HCT116 (cell line): ENCODE measurements at regions not wholly inside any gene's neighbourhood (a gene's known extent, or its start where the extent isn't known, plus 50 kb on each side); places are given as distances from the start of the nearest gene placed in this dataset.

Experiments used
- ATAC-seq: fragments of 200-7000 bp; cut with Tn5 transposase; 2 replicates; pipeline ENCODE4 v1.9.1; 2020; ENCODE audit warnings: mild to moderate bottlenecking, moderate library complexity
- BruUV-seq: library from RNA; stranded (reverse); fragments of 400-500 nt; replicated peaks from 2 replicates; lab custom pipeline; 2021; lab: Mats Ljungman, UMichigan
- CTCF ChIA-PET: fragments of 300-600 bp; sonication (Branson Sonifier 250); formaldehyde crosslinking; loops from one replicate; lab custom pipeline; 2021; ENCODE audit warnings: antibody characterized with exemption; lab: Charles Lee
- POLR2A ChIA-PET: fragments of 300-600, 350-600 bp; sonication (Branson Sonifier 250); formaldehyde crosslinking; loops from one replicate; lab custom pipeline; 2021; ENCODE audit warnings: antibody characterized with exemption; lab: Charles Lee
- RAD21 ChIA-PET, 2 experiments: fragments of 300-600 bp; sonication (Branson Sonifier 250); formaldehyde crosslinking; loops; one replicate each; lab custom pipeline; 2023; ENCODE audit warnings: low total read pairs in 2 of 2; ENCODE audit not compliant: uncharacterized antibody in 2 of 2, unreplicated experiment in 2 of 2, low non-redundant PET in 1 of 2; lab: Charles Lee
- DNase-seq: peaks from one replicate; pipeline ENCODE4 v3.0.0-alpha.2; 2010; ENCODE audit warnings: low read depth, low spot score
- H2AFZ ChIP-seq: fragments of 200-600 bp; shearing (Covaris generic), sonication (generic); 2 replicates; pipeline ENCODE4 v1.6.1; 2017; ENCODE audit warnings: low read depth, mixed run types, mixed read lengths, antibody characterized with exemption, low read length; ENCODE audit not compliant: poor library complexity, severe bottlenecking
- H3K27ac ChIP-seq: 2 replicates; pipeline ENCODE4 v1.5.1; 2012; ENCODE audit warnings: low read depth, low read length
- H3K27me3 ChIP-seq: fragments of 200-600 bp; sonication (generic); 2 replicates; pipeline ENCODE4 v1.6.1; 2016; ENCODE audit warnings: mixed run types, low read length, mixed read lengths; ENCODE audit not compliant: insufficient read depth
- H3K36me3 ChIP-seq, 2 experiments: fragments of 200-500 bp in 1 of 2; fragments of 200-600 bp in 1 of 2; sonication (Bioruptor generic) in 1 of 2; sonication (generic) in 1 of 2; 2 replicates each; pipeline versions ENCODE4 v1.5.1 to v1.6.1; 2014 to 2016; ENCODE audit warnings: low read length in 2 of 2, inconsistent platforms in 1 of 2, mixed read lengths in 1 of 2, mixed run types in 1 of 2; ENCODE audit not compliant: insufficient read depth in 2 of 2, control insufficient read depth in 1 of 2
- H3K4me1 ChIP-seq, 2 experiments: fragments of 200-600 bp in 1 of 2; sonication (generic) in 1 of 2; 2 replicates each; pipeline versions ENCODE4 v1.5.1 to v1.6.1; 2012 to 2017; ENCODE audit warnings: low read length in 2 of 2, inconsistent platforms in 1 of 2, mild to moderate bottlenecking in 1 of 2, mixed read lengths in 1 of 2, mixed run types in 1 of 2, moderate library complexity in 1 of 2; ENCODE audit not compliant: insufficient read depth in 2 of 2, control insufficient read depth in 1 of 2
- H3K4me2 ChIP-seq: fragments of 200-600 bp; sonication (generic); 2 replicates; pipeline ENCODE4 v1.6.1; 2017; ENCODE audit warnings: mixed run types, low read length, mixed read lengths
- H3K4me3 ChIP-seq, 2 experiments: fragments of 200-600 bp in 1 of 2; sonication (generic) in 1 of 2; replicated peaks in 1 of 2; 2 replicates each; pipeline ENCODE4 v1.5.1; 2011 to 2016; ENCODE audit warnings: low read length in 2 of 2, control low read depth in 1 of 2, low read depth in 1 of 2, mild to moderate bottlenecking in 1 of 2, mixed read lengths in 1 of 2, mixed run types in 1 of 2
- H3K79me2 ChIP-seq: fragments of 200-600 bp; sonication (generic); 2 replicates; pipeline ENCODE4 v1.6.1; 2017; ENCODE audit warnings: mild to moderate bottlenecking, mixed run types, low read length, moderate library complexity, mixed read lengths; ENCODE audit not compliant: insufficient read depth
- H3K9ac ChIP-seq: fragments of 200-600 bp; sonication (generic); 2 replicates; pipeline ENCODE4 v1.6.1; 2016; ENCODE audit warnings: low read length, mixed read lengths
- H3K9me2 ChIP-seq: fragments of 200-600 bp; sonication (generic), shearing (Covaris generic); 2 replicates; pipeline ENCODE4 v1.6.1; 2017; ENCODE audit warnings: mixed run types, mild to moderate bottlenecking, moderate library complexity; ENCODE audit not compliant: insufficient read depth
- H3K9me3 ChIP-seq, 2 experiments: fragments of 200-500 bp in 1 of 2; fragments of 200-600 bp in 1 of 2; sonication (Bioruptor generic) in 1 of 2; sonication (generic) in 1 of 2; 2 replicates each; pipeline ENCODE4 v1.6.1; 2014 to 2017; ENCODE audit warnings: low read length in 2 of 2, mixed read lengths in 2 of 2, inconsistent platforms in 1 of 2, low read depth in 1 of 2, mild to moderate bottlenecking in 1 of 2, mixed run types in 1 of 2, moderate library complexity in 1 of 2; ENCODE audit not compliant: control insufficient read depth in 1 of 2, insufficient read depth in 1 of 2
- H4K20me1 ChIP-seq: fragments of 200-600 bp; sonication (generic), shearing (Covaris generic); 2 replicates; pipeline ENCODE4 v1.6.1; 2017; ENCODE audit warnings: mixed run types, mild to moderate bottlenecking, moderate library complexity; ENCODE audit not compliant: insufficient read depth
- CEBPB ChIP-seq: IDR thresholded peaks from 2 replicates; pipeline ENCODE4 v1.6.1; 2012; ENCODE audit warnings: low read depth
- EGR1 ChIP-seq: IDR thresholded peaks from 2 replicates; pipeline ENCODE4 v1.6.1; 2012; ENCODE audit warnings: low read depth
- ELF1 ChIP-seq: IDR thresholded peaks from 2 replicates; pipeline ENCODE4 v1.6.1; 2012; ENCODE audit warnings: low read depth, borderline replicate concordance
- EZH2 ChIP-seq: fragments of 200-600 bp; sonication (generic); IDR thresholded peaks from 2 replicates; pipeline ENCODE4 v1.6.1; 2017; ENCODE audit warnings: antibody characterized with exemption, mixed run types
- EZH2phosphoT487 ChIP-seq: fragments of 200-600 bp; IDR thresholded peaks from 2 replicates; pipeline ENCODE4 v1.6.1; 2018; ENCODE audit warnings: antibody characterized with exemption, borderline replicate concordance
- RAD21 ChIP-seq: IDR thresholded peaks from 2 replicates; pipeline ENCODE4 v1.6.1; 2012; ENCODE audit warnings: low read depth, mild to moderate bottlenecking
- SP1 ChIP-seq: IDR thresholded peaks from 2 replicates; pipeline ENCODE4 v1.6.1; 2012; ENCODE audit warnings: low read depth
- TCF7L2 ChIP-seq: IDR thresholded peaks from 2 replicates; pipeline ENCODE4 v1.7.0; 2011; ENCODE audit warnings: borderline replicate concordance, inconsistent platforms; ENCODE audit not compliant: insufficient read depth, insufficient read length; ENCODE audit errors: extremely low read depth
- YY1 ChIP-seq: IDR thresholded peaks from 2 replicates; pipeline ENCODE4 v1.6.1; 2011; ENCODE audit warnings: low read length, low read depth, moderate library complexity, mild to moderate bottlenecking; ENCODE audit not compliant: insufficient replicate concordance; ENCODE audit errors: extremely low read depth
- ZFX ChIP-seq: fragments of 450-650 bp; IDR thresholded peaks from 2 replicates; pipeline ENCODE4 v1.6.1; 2017
- intact Hi-C: fragments of 100-400 bp; cut with micrococcal nuclease; formaldehyde crosslinking; loops from 2 replicates; pipeline ENCODE4 v1.10.0; 2022
- TF ChIP-seq, protein P1 (sequence below), 3 experiments: fragments of 200-600 bp in 1 of 3; sonication (generic) in 1 of 3; IDR thresholded peaks in 2 of 3; conservative IDR thresholded peaks in 1 of 3; 2 replicates each; pipeline ENCODE4 v1.5.1; 2012 to 2017; ENCODE audit warnings: low read depth in 2 of 3, low read length in 2 of 3, antibody characterized with exemption in 1 of 3, borderline replicate concordance in 1 of 3, control low read depth in 1 of 3, mild to moderate bottlenecking in 1 of 3, mixed read lengths in 1 of 3, mixed run types in 1 of 3, moderate library complexity in 1 of 3; ENCODE audit not compliant: insufficient read depth in 1 of 3
- TF ChIP-seq, protein P2 (sequence below): IDR thresholded peaks from 2 replicates; pipeline ENCODE4 v1.6.1; 2012
- TF ChIP-seq, protein P3 (sequence below): IDR thresholded peaks from 2 replicates; pipeline ENCODE4 v1.6.1; 2012

DNA sequence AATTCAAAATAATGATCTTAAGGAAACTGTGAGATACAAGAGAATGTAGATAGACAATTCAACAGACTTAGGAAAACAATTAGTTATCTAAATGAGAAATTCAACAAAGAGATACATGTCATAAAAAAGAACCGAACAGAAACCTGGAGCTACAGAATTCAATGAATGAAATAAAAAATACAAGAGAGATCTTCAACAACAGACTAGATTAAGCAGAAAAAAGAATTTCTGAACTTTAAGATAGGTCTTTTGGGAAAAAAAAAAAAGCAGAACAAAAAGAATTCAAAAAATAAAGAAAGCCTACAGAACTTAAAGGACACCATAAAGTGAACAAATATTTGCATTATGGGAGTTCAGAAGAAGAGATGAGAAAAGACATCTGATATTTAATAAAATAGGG, 129.1 kb upstream of the FOXK1 start:
- no TSS peak for BruUV-seq
- H3K36me3 ChIP-seq: no peaks in the 10 kb centered on the region
- no peaks in the 10 kb centered on the region for H3K9me2 ChIP-seq
- H3K27ac ChIP-seq: no peak overlapping the region
- H3K27me3 ChIP-seq: peaks cover 6% of the 10 kb centered on the region; the same call in 1 of the 2 replicates
- no peak overlapping the region for H3K4me2 ChIP-seq
- RAD21 ChIA-PET: no interaction called here
- H3K9me3 ChIP-seq: no peaks in the 10 kb centered on the region; a peak in 1 of 4 replicates
- no peaks in the 10 kb centered on the region for H3K79me2 ChIP-seq
- H2AFZ ChIP-seq: no peak overlapping the region
- no peak for TF ChIP-seq EGR1
- TF ChIP-seq RAD21: no peak
- no peak for TF ChIP-seq EZH2phosphoT487
- TF ChIP-seq, protein P1, sequence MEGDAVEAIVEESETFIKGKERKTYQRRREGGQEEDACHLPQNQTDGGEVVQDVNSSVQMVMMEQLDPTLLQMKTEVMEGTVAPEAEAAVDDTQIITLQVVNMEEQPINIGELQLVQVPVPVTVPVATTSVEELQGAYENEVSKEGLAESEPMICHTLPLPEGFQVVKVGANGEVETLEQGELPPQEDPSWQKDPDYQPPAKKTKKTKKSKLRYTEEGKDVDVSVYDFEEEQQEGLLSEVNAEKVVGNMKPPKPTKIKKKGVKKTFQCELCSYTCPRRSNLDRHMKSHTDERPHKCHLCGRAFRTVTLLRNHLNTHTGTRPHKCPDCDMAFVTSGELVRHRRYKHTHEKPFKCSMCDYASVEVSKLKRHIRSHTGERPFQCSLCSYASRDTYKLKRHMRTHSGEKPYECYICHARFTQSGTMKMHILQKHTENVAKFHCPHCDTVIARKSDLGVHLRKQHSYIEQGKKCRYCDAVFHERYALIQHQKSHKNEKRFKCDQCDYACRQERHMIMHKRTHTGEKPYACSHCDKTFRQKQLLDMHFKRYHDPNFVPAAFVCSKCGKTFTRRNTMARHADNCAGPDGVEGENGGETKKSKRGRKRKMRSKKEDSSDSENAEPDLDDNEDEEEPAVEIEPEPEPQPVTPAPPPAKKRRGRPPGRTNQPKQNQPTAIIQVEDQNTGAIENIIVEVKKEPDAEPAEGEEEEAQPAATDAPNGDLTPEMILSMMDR (IDR thresholded peaks at IDR 0.05 in 2 of 3, conservative IDR thresholded peaks at IDR 0.05 in 1 of 3; ENCODE audit: borderline replicate concordance in 1 of 3, insufficient read depth in 1 of 3, low read depth in 2 of 3, low read length in 2 of 3): no peak
- TF ChIP-seq TCF7L2: no peak
- TF ChIP-seq EZH2: no peak
- no peak for TF ChIP-seq YY1
- TF ChIP-seq, protein P2, sequence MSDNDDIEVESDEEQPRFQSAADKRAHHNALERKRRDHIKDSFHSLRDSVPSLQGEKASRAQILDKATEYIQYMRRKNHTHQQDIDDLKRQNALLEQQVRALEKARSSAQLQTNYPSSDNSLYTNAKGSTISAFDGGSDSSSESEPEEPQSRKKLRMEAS: no peak
- TF ChIP-seq CEBPB: no peak
- TF ChIP-seq, protein P3, sequence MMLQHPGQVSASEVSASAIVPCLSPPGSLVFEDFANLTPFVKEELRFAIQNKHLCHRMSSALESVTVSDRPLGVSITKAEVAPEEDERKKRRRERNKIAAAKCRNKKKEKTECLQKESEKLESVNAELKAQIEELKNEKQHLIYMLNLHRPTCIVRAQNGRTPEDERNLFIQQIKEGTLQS: no peak
- no peak for TF ChIP-seq SP1
- TF ChIP-seq ZFX: no peak
- no peak for TF ChIP-seq ELF1
- no peaks in the 10 kb centered on the region for H3K4me1 ChIP-seq
- intact Hi-C loops: no loop called here
- CTCF ChIA-PET: interaction anchor here (0.6 kb wide), 1 partner anchor 20 kb away, joined by 4 read pairs; no protein-coding TSS in a partner anchor
- DNase-seq (no peak), ATAC-seq (no peak)
- no peak overlapping the region for H3K4me3 ChIP-seq
- no peaks in the 10 kb centered on the region for H4K20me1 ChIP-seq
- POLR2A ChIA-PET: no interaction called here
- H3K9ac ChIP-seq: no peak overlapping the region
